HTR-8/SVneo (cell line): ENCODE measurements at regions not wholly inside any gene's neighbourhood (a gene's known extent, or its start where the extent isn't known, plus 50 kb on each side); places are given as distances from the start of the nearest gene placed in this dataset.
"Not testable (repeated sequence)": the region's sequence is repeated elsewhere in the genome, so short reads cannot be mapped to it uniquely, and the experiment has no call there.

ENCODE experiments used
- DNase-seq: peaks from one replicate; pipeline ENCODE4 v3.0.0; 2011; ENCODE audit warnings: low spot score, mixed read lengths; ENCODE audit not compliant: insufficient read length
- FAIRE-seq: peaks from 2 replicates; lab custom pipeline; 2011; peaks lifted over from hg19 to GRCh38; lab: Jason Lieb, UNC

- FAIRE-seq (no peak), DNase-seq (no peak)
These were observed 426.6 kb upstream of the CHRM2 start for GRCh38 chr7:136441835-136442234.

- FAIRE-seq, DNase-seq: not testable (repeated sequence)
These were observed 436.7 kb upstream of the CHRM2 start for GRCh38 chr7:136431736-136432135.

DNA sequence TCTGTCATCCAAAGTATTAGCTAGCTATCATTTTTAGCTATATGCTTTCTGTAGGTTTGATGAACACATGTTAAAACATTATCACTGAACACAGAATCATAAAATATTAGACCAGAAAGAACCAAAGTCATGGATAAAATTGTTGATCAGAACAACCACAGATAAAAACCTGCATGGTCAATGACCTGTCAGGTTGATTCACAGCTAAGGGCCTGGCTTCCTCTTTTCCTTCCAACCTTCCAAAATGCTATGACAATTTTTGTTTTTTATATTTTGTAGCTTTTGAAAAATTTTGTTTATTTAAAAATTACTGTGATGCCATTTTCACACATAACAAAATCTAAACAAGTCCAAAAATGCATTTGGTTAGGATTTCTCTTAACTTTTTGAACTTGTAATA lies 444.4 kb upstream of the CHRM2 start:
- FAIRE-seq = no peak
- DNase-seq = no peak

GRCh38 chr7:136419740-136420139 lies 442.6 kb upstream of the MTPN start:
- DNase-seq, FAIRE-seq: not testable (repeated sequence)

DNA sequence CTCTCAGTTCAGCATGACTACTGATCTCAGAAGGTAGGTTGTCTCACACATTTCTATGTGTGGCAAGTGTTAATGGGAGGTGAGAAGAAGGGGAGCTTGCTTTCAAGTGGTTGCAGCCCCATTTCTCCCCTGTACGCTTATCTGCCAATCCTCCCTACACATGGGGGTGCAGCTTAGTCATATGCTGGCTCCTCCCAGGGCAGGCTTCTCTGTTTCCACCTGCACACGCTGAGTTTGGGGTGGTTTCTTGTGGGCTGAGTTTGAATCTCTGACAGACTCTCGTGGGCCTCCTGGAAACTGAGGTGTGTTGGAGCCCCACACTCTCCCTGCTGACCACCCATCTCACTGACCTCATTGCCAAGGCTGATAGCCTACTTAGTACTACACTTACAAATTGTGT lies 435.8 kb upstream of the MTPN start:
- DNase-seq (no peak), FAIRE-seq (no peak)

DNA sequence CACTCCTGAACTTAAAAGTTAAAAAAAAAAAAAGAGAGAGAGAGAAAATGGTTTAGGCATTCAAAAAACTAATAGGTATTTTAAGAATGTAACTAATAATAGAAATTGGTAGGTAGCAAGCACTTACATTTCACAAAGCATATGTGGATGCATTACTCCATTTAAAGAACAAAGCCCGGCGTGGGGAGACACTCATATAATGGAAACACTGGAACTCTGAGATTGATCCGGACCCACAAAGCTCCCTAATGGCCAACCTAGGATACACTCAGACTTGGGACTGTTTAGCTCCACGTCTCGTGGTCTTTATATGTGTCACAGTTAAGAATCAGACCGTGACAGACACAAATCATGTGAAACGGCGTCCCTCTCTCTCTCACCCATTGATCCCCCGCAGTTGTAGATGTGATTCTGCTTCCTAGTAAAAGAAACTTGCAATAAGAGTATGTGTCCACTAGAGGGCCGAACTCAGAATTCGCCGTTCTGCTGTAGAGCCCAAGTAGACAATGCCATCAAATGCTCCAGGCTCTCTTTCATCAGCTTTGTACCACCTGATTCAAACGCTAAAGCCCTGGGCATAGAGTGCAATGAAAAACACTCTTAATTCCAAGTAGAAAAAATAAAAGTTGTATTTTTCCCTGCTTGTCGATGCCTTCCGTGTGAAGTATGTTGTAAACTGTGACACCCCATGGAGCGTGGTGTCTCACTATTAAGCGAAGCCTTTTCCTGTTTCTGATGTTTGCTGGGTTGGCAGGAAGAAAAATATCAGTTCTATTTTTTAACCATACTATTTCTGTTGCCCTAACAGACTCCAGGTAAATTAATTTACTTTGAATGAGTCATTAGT lies 429.0 kb upstream of the MTPN start:
- no peak for FAIRE-seq
- peak; percentile 15 for DNase-seq

GRCh38 chr7:136403591-136403990 lies 426.4 kb upstream of the MTPN start:
- no peak for DNase-seq
- FAIRE-seq = no peak

DNA sequence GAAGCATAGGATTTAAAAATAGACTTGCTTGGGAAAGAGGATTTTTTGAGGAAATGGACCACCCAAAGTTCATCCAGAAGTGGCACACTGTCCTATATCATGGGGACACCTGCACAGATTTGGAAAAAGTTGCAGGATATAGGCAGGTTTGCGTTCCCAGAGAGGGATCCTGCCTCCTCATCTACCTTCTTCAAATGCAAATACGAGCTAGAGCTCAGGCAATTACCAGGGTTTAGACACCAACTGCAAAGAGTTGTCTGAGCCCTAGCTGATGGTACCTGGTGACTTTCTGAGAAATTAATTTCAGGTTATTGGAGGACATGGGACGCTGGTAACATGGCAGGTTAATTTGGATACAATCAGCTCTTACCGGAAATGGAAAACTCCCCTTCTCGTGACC lies 423.7 kb upstream of the MTPN start:
- DNase-seq = no peak
- no peak for FAIRE-seq

DNA sequence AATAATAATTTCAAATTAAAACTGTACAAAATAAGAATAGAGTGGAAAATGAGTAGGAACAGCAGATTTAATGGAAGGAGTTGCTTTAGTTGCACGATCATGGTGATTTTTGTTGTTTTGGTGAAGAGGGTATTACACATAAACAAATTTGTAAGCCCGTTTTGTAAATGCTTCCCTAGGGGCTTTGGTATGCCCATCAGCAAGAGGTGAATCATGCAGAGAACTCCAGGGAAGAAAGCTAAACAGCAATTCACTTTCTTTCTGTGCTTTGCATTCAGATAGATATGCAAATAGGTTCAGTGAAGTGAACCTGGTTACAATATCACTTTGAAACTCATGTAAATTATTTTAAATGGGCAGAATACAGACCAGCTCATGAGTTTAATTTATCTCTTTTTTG lies 422.2 kb upstream of the MTPN start:
- no peak for FAIRE-seq

DNA sequence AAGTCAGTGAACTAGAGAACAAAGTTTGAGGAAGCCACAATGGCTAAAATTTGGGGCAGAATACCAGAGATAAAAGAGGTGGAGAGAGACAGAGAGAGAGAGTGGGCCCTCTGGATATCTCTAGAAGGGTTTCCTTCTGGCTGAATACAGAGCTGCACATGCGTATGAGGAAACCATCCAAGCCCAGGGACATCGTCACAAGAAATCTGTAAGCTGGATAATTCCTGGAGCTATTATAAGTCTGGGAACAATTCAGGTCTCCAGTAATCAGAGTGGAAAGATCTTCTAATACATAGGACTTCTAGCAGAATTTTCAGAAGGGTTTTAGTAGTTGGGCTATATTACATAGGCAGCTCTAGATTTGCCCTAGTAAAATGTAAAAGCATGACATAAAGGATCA lies 415.7 kb upstream of the MTPN start:
- no peak for FAIRE-seq
- DNase-seq = no peak

More for the DNA sequence above, 422.2 kb upstream of the MTPN start:
- DNase-seq = no peak

- no peak for FAIRE-seq
- DNase-seq = no peak
These were observed 414.2 kb upstream of the MTPN start for GRCh38 chr7:136391371-136391770.

GRCh38 chr7:136389933-136390332 lies 412.8 kb upstream of the MTPN start:
- FAIRE-seq (no peak), DNase-seq (no peak)

DNA sequence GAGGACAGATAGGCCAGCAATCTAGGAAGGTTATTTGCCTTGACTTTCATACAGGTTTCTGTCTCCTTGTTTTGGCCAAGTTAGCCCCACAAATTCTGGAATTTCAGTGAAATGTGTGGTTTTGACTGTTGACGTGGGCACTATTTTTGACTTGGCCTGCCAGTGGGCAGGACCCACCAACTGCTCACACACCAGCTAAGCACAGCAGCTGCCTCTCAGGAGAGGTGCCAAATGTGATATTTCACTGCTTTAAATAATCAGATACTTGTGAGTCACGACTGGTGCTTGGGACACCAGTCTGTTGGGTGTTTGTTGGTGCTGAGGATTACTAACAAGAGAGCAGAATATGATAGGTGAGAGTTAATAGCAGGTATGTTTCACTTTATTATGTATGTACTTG lies 409.7 kb upstream of the MTPN start:
- DNase-seq = no peak

DNA sequence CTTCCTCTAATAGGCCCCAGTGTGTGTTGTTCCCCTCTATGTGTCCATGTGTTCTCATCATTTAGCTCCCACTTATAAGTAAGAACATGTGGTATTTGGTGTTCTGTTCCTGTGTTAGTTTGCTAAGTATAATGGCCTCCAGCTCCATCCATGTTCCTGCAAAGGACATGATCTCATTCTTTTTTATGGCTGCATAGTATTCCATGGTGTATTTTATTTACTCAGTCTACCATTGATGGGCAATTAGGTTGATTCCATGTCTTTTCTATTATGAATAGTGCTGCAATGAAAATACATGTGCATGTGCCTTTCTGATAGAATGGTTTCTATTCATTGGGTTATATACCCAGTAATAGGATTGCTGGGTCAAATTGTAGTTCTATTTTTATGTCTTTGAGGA lies 394.2 kb upstream of the MTPN start:
- DNase-seq, FAIRE-seq: not testable (repeated sequence)

More for the DNA sequence above, 409.7 kb upstream of the MTPN start:
- no peak for FAIRE-seq

DNA sequence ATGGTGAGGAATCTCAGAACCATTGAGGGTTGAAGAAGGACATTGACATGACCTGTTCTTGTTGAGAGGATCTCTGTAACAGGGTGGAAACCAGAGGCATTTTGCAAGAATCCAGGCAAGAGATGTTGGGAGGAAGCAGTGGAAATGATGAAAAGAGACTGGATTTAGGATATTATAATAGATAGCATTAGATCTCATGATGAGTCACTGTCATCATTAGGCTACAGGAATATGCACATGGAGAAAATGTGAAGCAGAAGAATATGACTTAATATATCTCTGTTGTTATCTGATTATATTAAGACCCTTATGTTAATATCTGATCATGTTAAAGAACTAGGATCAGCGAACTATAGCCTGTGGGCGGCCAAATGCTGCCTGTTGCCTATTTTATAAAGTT lies 393.0 kb upstream of the MTPN start:
- FAIRE-seq = no peak
- DNase-seq = no peak

DNA sequence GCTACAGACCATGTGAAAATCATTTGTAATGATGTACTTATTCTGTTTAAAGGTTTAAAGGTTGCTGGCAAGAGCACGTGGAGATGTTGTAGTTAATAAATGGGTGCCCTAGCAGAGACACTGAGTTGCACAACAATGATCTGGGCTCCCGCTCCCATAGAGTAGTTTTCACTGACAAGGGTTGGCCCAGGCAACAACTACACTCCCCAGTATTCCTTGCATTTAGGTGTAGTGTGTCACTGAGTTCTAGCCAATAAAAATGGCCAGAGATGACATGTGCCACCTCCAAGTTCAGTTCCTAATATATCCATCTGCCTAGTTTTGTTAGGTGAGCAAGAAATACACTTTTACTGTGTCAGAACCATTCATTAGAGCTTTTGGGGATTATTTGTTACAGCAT lies 392.1 kb upstream of the MTPN start:
- DNase-seq (no peak), FAIRE-seq (no peak)

GRCh38 chr7:136359333-136359903 lies 382.3 kb upstream of the MTPN start:
- DNase-seq (no peak), FAIRE-seq (no peak)

GRCh38 chr7:136353287-136353686 lies 376.1 kb upstream of the MTPN start:
- DNase-seq (no peak), FAIRE-seq (no peak)

- no peak for FAIRE-seq
- no peak for DNase-seq
These were observed 371.5 kb upstream of the MTPN start for GRCh38 chr7:136348542-136349192.

DNA sequence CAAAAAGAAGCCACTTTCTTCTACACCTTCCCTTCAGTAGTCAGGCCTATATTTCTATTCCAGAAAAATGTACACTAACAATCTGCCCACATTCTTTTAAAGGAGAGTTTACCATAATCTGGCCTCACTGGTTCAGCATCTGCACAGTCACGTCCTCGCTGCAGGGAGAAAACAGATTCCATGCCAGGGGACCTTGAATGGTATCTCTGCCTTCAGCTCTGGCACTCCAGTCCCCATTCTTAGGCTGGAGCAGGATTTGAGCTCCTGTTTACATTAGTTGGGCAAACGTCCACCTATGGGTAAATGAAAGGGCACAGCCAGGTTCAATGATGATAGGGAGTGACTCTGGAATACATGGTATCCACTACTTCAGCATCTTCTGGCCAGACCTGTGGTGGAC lies 371.0 kb upstream of the MTPN start:
- FAIRE-seq (no peak), DNase-seq (no peak)

DNA sequence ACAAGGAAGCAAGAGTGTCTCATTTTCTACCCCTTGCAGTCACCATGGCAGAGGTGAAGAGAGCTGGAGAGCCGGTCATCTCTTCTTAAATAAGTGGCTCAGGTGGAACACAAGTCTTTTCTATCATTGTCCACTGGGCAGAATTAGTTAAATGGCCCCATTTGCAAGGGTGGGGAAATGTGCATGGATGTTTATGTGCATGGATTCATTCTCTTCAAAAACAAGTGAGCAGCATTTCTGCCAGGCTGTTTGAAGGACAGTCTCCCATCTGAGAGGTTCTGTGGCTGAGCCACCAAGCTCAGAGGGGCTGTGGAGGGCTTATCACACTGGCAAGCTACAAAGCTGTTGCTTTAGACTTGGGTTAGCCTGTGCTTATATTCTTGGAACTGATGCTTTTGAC lies 370.3 kb upstream of the MTPN start:
- FAIRE-seq = no peak

More for the DNA sequence above, 370.3 kb upstream of the MTPN start:
- DNase-seq = no peak
